ENCODE measurements at regions not wholly inside any gene's neighbourhood (a gene's known extent, or its start where the extent isn't known, plus 50 kb on each side); places are given as distances from the start of the nearest gene placed in this dataset.

- H3K4me3 ChIP-seq (ENCODE audit: low read depth, low read length), result no peak overlapping the region
- Mint-ChIP-seq H3K9me3 (no peaks in the 10 kb centered on the region), H3K27ac (no peak overlapping the region), H3K27me3 (peaks cover 8% of the 10 kb centered on the region), H3K4me1 (no peaks in the 10 kb centered on the region), H3K36me3 (no peaks in the 10 kb centered on the region), H3K4me3 (no peak overlapping the region)
- ATAC-seq (ENCODE audit: low read depth in 2 of 2), result no peak
- H3K27me3 ChIP-seq (ENCODE audit: control insufficient read depth, insufficient read depth, low read length), result peaks cover 11% of the 10 kb centered on the region
- H3K36me3 ChIP-seq (ENCODE audit: control insufficient read depth, insufficient read depth, low read length), result no peaks in the 10 kb centered on the region
- H3K27ac ChIP-seq (ENCODE audit: insufficient read depth, low read length, poor library complexity, severe bottlenecking), result no peak overlapping the region
- H3K9me3 ChIP-seq (ENCODE audit: control insufficient read depth in 2 of 2, low read length in 2 of 2), result no peaks in the 10 kb centered on the region
- H3K4me1 ChIP-seq (ENCODE audit: control insufficient read depth, insufficient read depth, low read length, poor library complexity, severe bottlenecking), result no peaks in the 10 kb centered on the region
- DNase-seq, result no peak
These were observed 195.8 kb downstream of the MTHFS start for GRCh38 chr15:79700951-79701480.

- DNase-seq, result no peak
- peaks cover 0 to 2% (median 0%) of the 10 kb centered on the region in 7 donors for H3K9me3 Mint-ChIP-seq
These were observed 194.2 kb downstream of the MTHFS start for GRCh38 chr15:79702621-79703020.

GRCh38 chr15:79721256-79721655 lies 175.6 kb downstream of the MTHFS start:
- ATAC-seq (ENCODE audit: low read depth in 2 of 2) (no peak), DNase-seq (no peak)
- Mint-ChIP-seq H3K4me3 (no peak overlapping the region), H3K27ac (no peak overlapping the region), H3K36me3 (no peaks in the 10 kb centered on the region), H3K9me3 (peaks cover 0 to 2% (median 0%) of the 10 kb centered on the region in 7 donors), H3K27me3 (peaks cover 4% of the 10 kb centered on the region), H3K4me1 (no peaks in the 10 kb centered on the region)
- Histone ChIP-seq H3K4me3 (ENCODE audit: low read depth, low read length) (no peak overlapping the region), H3K9me3 (ENCODE audit: control insufficient read depth in 2 of 2, low read length in 2 of 2) (no peaks in the 10 kb centered on the region), H3K27ac (ENCODE audit: insufficient read depth, low read length, poor library complexity, severe bottlenecking) (no peak overlapping the region), H3K27me3 (ENCODE audit: control insufficient read depth, insufficient read depth, low read length) (no peaks in the 10 kb centered on the region), H3K36me3 (ENCODE audit: control insufficient read depth, insufficient read depth, low read length) (no peaks in the 10 kb centered on the region), H3K4me1 (ENCODE audit: control insufficient read depth, insufficient read depth, low read length, poor library complexity, severe bottlenecking) (no peaks in the 10 kb centered on the region)

More at GRCh38 chr15:79702621-79703020, 194.2 kb downstream of the MTHFS start:
- Mint-ChIP-seq H3K27me3 (peaks cover 8% of the 10 kb centered on the region), H3K36me3 (no peaks in the 10 kb centered on the region), H3K27ac (no peak overlapping the region), H3K4me1 (no peaks in the 10 kb centered on the region), H3K4me3 (no peak overlapping the region)
- no peak for ATAC-seq (ENCODE audit: low read depth in 2 of 2)
- Histone ChIP-seq H3K27me3 (ENCODE audit: control insufficient read depth, insufficient read depth, low read length) (peaks cover 7% of the 10 kb centered on the region), H3K27ac (ENCODE audit: insufficient read depth, low read length, poor library complexity, severe bottlenecking) (no peak overlapping the region), H3K4me3 (ENCODE audit: low read depth, low read length) (no peak overlapping the region), H3K4me1 (ENCODE audit: control insufficient read depth, insufficient read depth, low read length, poor library complexity, severe bottlenecking) (no peaks in the 10 kb centered on the region), H3K36me3 (ENCODE audit: control insufficient read depth, insufficient read depth, low read length) (no peaks in the 10 kb centered on the region), H3K9me3 (ENCODE audit: control insufficient read depth in 2 of 2, low read length in 2 of 2) (no peaks in the 10 kb centered on the region)

GRCh38 chr15:79724312-79724711 lies 172.5 kb downstream of the MTHFS start:
- DNase-seq, result no peak
- Mint-ChIP-seq H3K27me3 (peaks cover under 1% of the 10 kb centered on the region), H3K4me3 (no peak overlapping the region), H3K4me1 (no peaks in the 10 kb centered on the region), H3K36me3 (no peaks in the 10 kb centered on the region), H3K27ac (no peak overlapping the region), H3K9me3 (peaks cover 0 to 4% (median 0%) of the 10 kb centered on the region in 7 donors)
- no peaks in the 10 kb centered on the region for H3K4me1 ChIP-seq (ENCODE audit: control insufficient read depth, insufficient read depth, low read length, poor library complexity, severe bottlenecking)
- H3K27me3 ChIP-seq (ENCODE audit: control insufficient read depth, insufficient read depth, low read length), result peaks cover 4% of the 10 kb centered on the region
- no peaks in the 10 kb centered on the region for H3K36me3 ChIP-seq (ENCODE audit: control insufficient read depth, insufficient read depth, low read length)
- H3K9me3 ChIP-seq (ENCODE audit: control insufficient read depth in 2 of 2, low read length in 2 of 2), result no peaks in the 10 kb centered on the region
- H3K4me3 ChIP-seq (ENCODE audit: low read depth, low read length), result no peak overlapping the region
- no peak for ATAC-seq (ENCODE audit: low read depth in 2 of 2)
- no peak overlapping the region for H3K27ac ChIP-seq (ENCODE audit: insufficient read depth, low read length, poor library complexity, severe bottlenecking)

- Histone ChIP-seq H3K27me3 (ENCODE audit: control insufficient read depth, insufficient read depth, low read length) (peaks cover 4% of the 10 kb centered on the region), H3K4me3 (ENCODE audit: low read depth, low read length) (no peak overlapping the region), H3K9me3 (ENCODE audit: control insufficient read depth in 2 of 2, low read length in 2 of 2) (no peaks in the 10 kb centered on the region), H3K4me1 (ENCODE audit: control insufficient read depth, insufficient read depth, low read length, poor library complexity, severe bottlenecking) (no peaks in the 10 kb centered on the region), H3K27ac (ENCODE audit: insufficient read depth, low read length, poor library complexity, severe bottlenecking) (no peak overlapping the region), H3K36me3 (ENCODE audit: control insufficient read depth, insufficient read depth, low read length) (no peaks in the 10 kb centered on the region)
- Mint-ChIP-seq H3K36me3 (no peaks in the 10 kb centered on the region), H3K27ac (no peak overlapping the region), H3K9me3 (peaks cover 0 to 4% (median 0%) of the 10 kb centered on the region in 7 donors), H3K4me3 (no peak overlapping the region), H3K27me3 (peaks cover 4% of the 10 kb centered on the region), H3K4me1 (no peaks in the 10 kb centered on the region)
- DNase-seq (no peak), ATAC-seq (ENCODE audit: low read depth in 2 of 2) (no peak)
These were observed 172.0 kb downstream of the MTHFS start for GRCh38 chr15:79724804-79725203.

- H3K27ac Mint-ChIP-seq, result no peak overlapping the region
- no peaks in the 10 kb centered on the region for H3K4me1 Mint-ChIP-seq
- no peak overlapping the region for H3K4me3 ChIP-seq (ENCODE audit: low read depth, low read length)
- H3K27me3 ChIP-seq (ENCODE audit: control insufficient read depth, insufficient read depth, low read length), result peaks cover 4% of the 10 kb centered on the region
- H3K4me1 ChIP-seq (ENCODE audit: control insufficient read depth, insufficient read depth, low read length, poor library complexity, severe bottlenecking), result no peaks in the 10 kb centered on the region
- no peak overlapping the region for H3K27ac ChIP-seq (ENCODE audit: insufficient read depth, low read length, poor library complexity, severe bottlenecking)
- no peaks in the 10 kb centered on the region for H3K9me3 ChIP-seq (ENCODE audit: control insufficient read depth in 2 of 2, low read length in 2 of 2)
- H3K4me3 Mint-ChIP-seq, result no peak overlapping the region
- H3K27me3 Mint-ChIP-seq, result peaks cover 9% of the 10 kb centered on the region
- H3K9me3 Mint-ChIP-seq, result peaks cover 0 to 4% (median 0%) of the 10 kb centered on the region in 7 donors
- H3K36me3 Mint-ChIP-seq, result no peaks in the 10 kb centered on the region
- no peaks in the 10 kb centered on the region for H3K36me3 ChIP-seq (ENCODE audit: control insufficient read depth, insufficient read depth, low read length)
- ATAC-seq (ENCODE audit: low read depth in 2 of 2) (no peak), DNase-seq (no peak)
These were observed 167.9 kb downstream of the MTHFS start for GRCh38 chr15:79728867-79729266.

GRCh38 chr15:79736435-79737000 lies 160.3 kb downstream of the MTHFS start:
- no peak for ATAC-seq (ENCODE audit: low read depth in 2 of 2)

GRCh38 chr15:79738143-79738542 lies 158.7 kb downstream of the MTHFS start:
- Mint-ChIP-seq H3K27me3 (peaks cover 8% of the 10 kb centered on the region), H3K36me3 (no peaks in the 10 kb centered on the region), H3K9me3 (peaks cover 0 to 4% (median 4%) of the 10 kb centered on the region in 7 donors), H3K27ac (no peak overlapping the region), H3K4me3 (no peak overlapping the region), H3K4me1 (no peaks in the 10 kb centered on the region)
- Histone ChIP-seq H3K4me3 (ENCODE audit: low read depth, low read length) (no peak overlapping the region), H3K27me3 (ENCODE audit: control insufficient read depth, insufficient read depth, low read length) (no peaks in the 10 kb centered on the region), H3K27ac (ENCODE audit: insufficient read depth, low read length, poor library complexity, severe bottlenecking) (no peak overlapping the region), H3K9me3 (ENCODE audit: control insufficient read depth in 2 of 2, low read length in 2 of 2) (no peaks in the 10 kb centered on the region), H3K4me1 (ENCODE audit: control insufficient read depth, insufficient read depth, low read length, poor library complexity, severe bottlenecking) (no peaks in the 10 kb centered on the region), H3K36me3 (ENCODE audit: control insufficient read depth, insufficient read depth, low read length) (no peaks in the 10 kb centered on the region)
- DNase-seq (no peak), ATAC-seq (ENCODE audit: low read depth in 2 of 2) (no peak)

More at GRCh38 chr15:79736435-79737000, 160.3 kb downstream of the MTHFS start:
- H3K36me3 ChIP-seq (ENCODE audit: control insufficient read depth, insufficient read depth, low read length), result no peaks in the 10 kb centered on the region
- H3K27ac ChIP-seq (ENCODE audit: insufficient read depth, low read length, poor library complexity, severe bottlenecking), result no peak overlapping the region
- H3K27me3 Mint-ChIP-seq, result peaks cover 8% of the 10 kb centered on the region
- peaks cover 0 to 4% (median 0%) of the 10 kb centered on the region in 7 donors for H3K9me3 Mint-ChIP-seq
- no peaks in the 10 kb centered on the region for H3K36me3 Mint-ChIP-seq
- no peaks in the 10 kb centered on the region for H3K4me1 ChIP-seq (ENCODE audit: control insufficient read depth, insufficient read depth, low read length, poor library complexity, severe bottlenecking)
- H3K4me3 Mint-ChIP-seq, result no peak overlapping the region
- H3K27ac Mint-ChIP-seq, result no peak overlapping the region
- no peaks in the 10 kb centered on the region for H3K9me3 ChIP-seq (ENCODE audit: control insufficient read depth in 2 of 2, low read length in 2 of 2)
- no peaks in the 10 kb centered on the region for H3K4me1 Mint-ChIP-seq
- no peaks in the 10 kb centered on the region for H3K27me3 ChIP-seq (ENCODE audit: control insufficient read depth, insufficient read depth, low read length)
- no peak for DNase-seq
- H3K4me3 ChIP-seq (ENCODE audit: low read depth, low read length), result no peak overlapping the region

Measured in CD4-positive, CD25-positive, alpha-beta regulatory T cell (primary cell).